GM23248 (cell line): ENCODE measurements at regions not wholly inside any gene's neighbourhood (a gene's known extent, or its start where the extent isn't known, plus 50 kb on each side); places are given as distances from the start of the nearest gene placed in this dataset.

Experiments
- EZH2 ChIP-seq: fragments of 200-600 bp; sonication (generic); IDR thresholded peaks from 2 replicates; pipeline ENCODE4 v1.6.1; 2018; ENCODE audit warnings: antibody characterized with exemption, mild to moderate bottlenecking; ENCODE audit not compliant: insufficient read depth, poor library complexity, severe bottlenecking
- EZH2phosphoT487 ChIP-seq: fragments of 200-600 bp; sonication (generic); IDR thresholded peaks from 2 replicates; pipeline ENCODE4 v1.6.1; 2018; ENCODE audit warnings: antibody characterized with exemption, moderate library complexity, mild to moderate bottlenecking, low read depth; ENCODE audit not compliant: insufficient read depth

- TF ChIP-seq EZH2phosphoT487 (no peak), EZH2 (no peak)
Measured at GRCh38 chr13:64643066-64643465, 2587.1 kb downstream of the PCDH9 start.
